ENCODE measurements at regions not wholly inside any gene's neighbourhood (a gene's known extent, or its start where the extent isn't known, plus 50 kb on each side); places are given as distances from the start of the nearest gene placed in this dataset.

GRCh38 chr3:24818055-24818454, 323.4 kb upstream of the THRB start:
- Histone ChIP-seq H3K4me1 (ENCODE audit: insufficient read depth, low read length, poor library complexity, severe bottlenecking) (no peaks in the 10 kb centered on the region), H3K27ac (ENCODE audit: low read depth, low read length, poor library complexity, severe bottlenecking) (no peak overlapping the region), H3K4me2 (ENCODE audit: low read length) (no peak overlapping the region), H3K79me2 (ENCODE audit: insufficient read depth, low read depth, low read length) (no peaks in the 10 kb centered on the region), H2AFZ (ENCODE audit: low read length) (no peak overlapping the region), H3K4me3 (ENCODE audit: low read depth, low read length, poor library complexity, severe bottlenecking) (no peak overlapping the region), H3K9me2 (ENCODE audit: insufficient read depth, low read length) (no peaks in the 10 kb centered on the region), H4K20me1 (ENCODE audit: insufficient read depth, low read length) (no peaks in the 10 kb centered on the region), H3K9me3 (ENCODE audit: low read length) (no peaks in the 10 kb centered on the region), H3K36me3 (ENCODE audit: insufficient read depth, low read length) (no peaks in the 10 kb centered on the region)
- BruUV-seq (replicated peaks) = no TSS peak
- CTCF ChIA-PET (ENCODE audit: unreplicated experiment) = no interaction called here
- intact Hi-C loops (cut with micrococcal nuclease; ENCODE audit: unreplicated experiment) = no loop called here
- POLR2A ChIA-PET = no interaction called here
- TF ChIP-seq CTCF (conservative IDR thresholded peaks at IDR 0.05; ENCODE audit: low read length) (no peak), EZH2phosphoT487 (IDR thresholded peaks at IDR 0.05; ENCODE audit: borderline replicate concordance, low read depth, low read length) (no peak)
- no peak for DNase-seq (ENCODE audit: low spot score)

- no peak overlapping the region for H3K4me2 ChIP-seq (ENCODE audit: low read length)
- CTCF ChIA-PET (ENCODE audit: unreplicated experiment) = no interaction called here
- intact Hi-C loops (cut with micrococcal nuclease; ENCODE audit: unreplicated experiment) = no loop called here
- H3K36me3 ChIP-seq (ENCODE audit: insufficient read depth, low read length) = no peaks in the 10 kb centered on the region
- H2AFZ ChIP-seq (ENCODE audit: low read length) = no peak overlapping the region
- TF ChIP-seq EZH2phosphoT487 (IDR thresholded peaks at IDR 0.05; ENCODE audit: borderline replicate concordance, low read depth, low read length) (no peak), CTCF (conservative IDR thresholded peaks at IDR 0.05; ENCODE audit: low read length) (no peak)
- H3K4me3 ChIP-seq (ENCODE audit: low read depth, low read length, poor library complexity, severe bottlenecking) = no peak overlapping the region
- H3K27ac ChIP-seq (ENCODE audit: low read depth, low read length, poor library complexity, severe bottlenecking) = no peak overlapping the region
- DNase-seq (ENCODE audit: low spot score) = no peak
- H3K79me2 ChIP-seq (ENCODE audit: insufficient read depth, low read depth, low read length) = no peaks in the 10 kb centered on the region
- H3K9me2 ChIP-seq (ENCODE audit: insufficient read depth, low read length) = no peaks in the 10 kb centered on the region
- no peaks in the 10 kb centered on the region for H3K9me3 ChIP-seq (ENCODE audit: low read length)
- no peaks in the 10 kb centered on the region for H4K20me1 ChIP-seq (ENCODE audit: insufficient read depth, low read length)
- POLR2A ChIA-PET = no interaction called here
- BruUV-seq (replicated peaks) = no TSS peak
- no peaks in the 10 kb centered on the region for H3K4me1 ChIP-seq (ENCODE audit: insufficient read depth, low read length, poor library complexity, severe bottlenecking)
These were observed 333.4 kb upstream of the THRB start for GRCh38 chr3:24828011-24828410.

GRCh38 chr3:24828551-24828950, 333.9 kb upstream of the THRB start:
- no TSS peak for BruUV-seq (replicated peaks)
- CTCF ChIA-PET (ENCODE audit: unreplicated experiment) = no interaction called here
- H3K4me2 ChIP-seq (ENCODE audit: low read length) = no peak overlapping the region

More at GRCh38 chr3:24828551-24828950, 333.9 kb upstream of the THRB start:
- Histone ChIP-seq H3K9me2 (ENCODE audit: insufficient read depth, low read length) (no peaks in the 10 kb centered on the region), H4K20me1 (ENCODE audit: insufficient read depth, low read length) (no peaks in the 10 kb centered on the region), H3K4me1 (ENCODE audit: insufficient read depth, low read length, poor library complexity, severe bottlenecking) (no peaks in the 10 kb centered on the region), H3K9me3 (ENCODE audit: low read length) (no peaks in the 10 kb centered on the region), H3K36me3 (ENCODE audit: insufficient read depth, low read length) (no peaks in the 10 kb centered on the region), H3K4me3 (ENCODE audit: low read depth, low read length, poor library complexity, severe bottlenecking) (no peak overlapping the region), H3K79me2 (ENCODE audit: insufficient read depth, low read depth, low read length) (no peaks in the 10 kb centered on the region), H3K27ac (ENCODE audit: low read depth, low read length, poor library complexity, severe bottlenecking) (no peak overlapping the region), H2AFZ (ENCODE audit: low read length) (no peak overlapping the region)
- POLR2A ChIA-PET = no interaction called here
- intact Hi-C loops (cut with micrococcal nuclease; ENCODE audit: unreplicated experiment) = no loop called here
- TF ChIP-seq EZH2phosphoT487 (IDR thresholded peaks at IDR 0.05; ENCODE audit: borderline replicate concordance, low read depth, low read length) (no peak), CTCF (conservative IDR thresholded peaks at IDR 0.05; ENCODE audit: low read length) (no peak)
- DNase-seq (ENCODE audit: low spot score) = no peak

Measured in OCI-LY7 (cell line).